ENCODE measurements at regions not wholly inside any gene's neighbourhood (a gene's known extent, or its start where the extent isn't known, plus 50 kb on each side); places are given as distances from the start of the nearest gene placed in this dataset.

DNA sequence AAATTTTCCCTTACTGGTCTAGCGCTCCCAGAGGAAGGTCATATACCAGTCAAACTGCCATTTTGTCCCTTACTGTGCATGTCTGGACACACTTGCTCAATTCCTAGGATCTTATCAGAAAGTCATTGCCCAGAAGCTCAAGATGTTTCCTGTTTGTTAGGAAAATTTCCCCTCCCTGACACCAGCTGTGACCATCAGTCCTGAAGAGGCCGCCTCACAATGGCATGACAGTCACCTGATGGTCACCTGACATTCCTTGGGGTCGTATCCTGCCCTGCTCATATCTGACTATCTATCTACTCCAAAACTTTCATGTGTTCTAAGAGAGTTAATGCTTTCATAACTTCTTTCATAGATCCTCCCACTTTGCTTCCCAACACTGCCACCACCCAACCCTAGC lies 219.9 kb downstream of the OTOR start:
- H3K36me3 ChIP-seq = no peaks in the 10 kb centered on the region
- 62 to 76% methylated on average over 3 of the region's 3 CpGs for WGBS, 2 donors
- no peak for DNase-seq
- TF ChIP-seq POLR2AphosphoS5 (IDR thresholded peaks at IDR 0.05) (no peak), EP300 (IDR thresholded peaks at IDR 0.05) (no peak)
- TF ChIP-seq, protein P1, sequence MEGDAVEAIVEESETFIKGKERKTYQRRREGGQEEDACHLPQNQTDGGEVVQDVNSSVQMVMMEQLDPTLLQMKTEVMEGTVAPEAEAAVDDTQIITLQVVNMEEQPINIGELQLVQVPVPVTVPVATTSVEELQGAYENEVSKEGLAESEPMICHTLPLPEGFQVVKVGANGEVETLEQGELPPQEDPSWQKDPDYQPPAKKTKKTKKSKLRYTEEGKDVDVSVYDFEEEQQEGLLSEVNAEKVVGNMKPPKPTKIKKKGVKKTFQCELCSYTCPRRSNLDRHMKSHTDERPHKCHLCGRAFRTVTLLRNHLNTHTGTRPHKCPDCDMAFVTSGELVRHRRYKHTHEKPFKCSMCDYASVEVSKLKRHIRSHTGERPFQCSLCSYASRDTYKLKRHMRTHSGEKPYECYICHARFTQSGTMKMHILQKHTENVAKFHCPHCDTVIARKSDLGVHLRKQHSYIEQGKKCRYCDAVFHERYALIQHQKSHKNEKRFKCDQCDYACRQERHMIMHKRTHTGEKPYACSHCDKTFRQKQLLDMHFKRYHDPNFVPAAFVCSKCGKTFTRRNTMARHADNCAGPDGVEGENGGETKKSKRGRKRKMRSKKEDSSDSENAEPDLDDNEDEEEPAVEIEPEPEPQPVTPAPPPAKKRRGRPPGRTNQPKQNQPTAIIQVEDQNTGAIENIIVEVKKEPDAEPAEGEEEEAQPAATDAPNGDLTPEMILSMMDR (IDR thresholded peaks at IDR 0.05) = no peak
- no peaks in the 10 kb centered on the region for H3K27me3 ChIP-seq
- H3K9me3 ChIP-seq = no peaks in the 10 kb centered on the region
- H3K4me1 ChIP-seq = no peaks in the 10 kb centered on the region
- H3K4me3 ChIP-seq = no peak overlapping the region
- intact Hi-C loops (cut with DNase I) = no loop called here
- H3K27ac ChIP-seq = no peak overlapping the region

DNA sequence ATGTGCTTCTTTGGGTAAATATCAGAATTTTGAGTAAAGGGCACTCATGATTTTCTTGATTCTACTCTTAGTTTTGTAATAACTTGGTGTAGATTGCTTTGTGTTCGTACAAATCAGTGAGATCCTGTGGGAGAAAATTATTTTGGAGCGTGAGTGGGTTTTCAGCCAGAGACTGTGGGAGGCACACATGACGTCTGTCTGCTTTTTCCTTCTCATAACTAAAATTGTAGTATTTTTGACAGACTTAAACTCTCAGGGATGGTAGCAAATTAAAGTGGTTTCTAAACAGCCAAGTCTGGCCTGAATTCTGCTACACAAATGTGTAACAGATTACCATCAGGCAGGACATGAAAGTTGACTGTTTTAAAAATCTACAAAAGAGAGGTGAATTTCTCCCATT lies 222.6 kb downstream of the OTOR start:
- Histone ChIP-seq H3K4me3 (no peak overlapping the region), H3K4me1 (no peaks in the 10 kb centered on the region), H3K36me3 (no peaks in the 10 kb centered on the region), H3K27me3 (no peaks in the 10 kb centered on the region), H3K27ac (no peak overlapping the region), H3K9me3 (no peaks in the 10 kb centered on the region)
- DNase-seq = no peak
- no peak for TF ChIP-seq EP300 (IDR thresholded peaks at IDR 0.05)
- TF ChIP-seq POLR2AphosphoS5 (IDR thresholded peaks at IDR 0.05) = no peak
- TF ChIP-seq, protein P1 (IDR thresholded peaks at IDR 0.05) = no peak
- no peak for TF ChIP-seq POLR2A (IDR thresholded peaks at IDR 0.05)
- intact Hi-C loops (cut with DNase I) = no loop called here
- WGBS, 2 donors = 76 to 88% methylated on average over 3 of the region's 3 CpGs

DNA sequence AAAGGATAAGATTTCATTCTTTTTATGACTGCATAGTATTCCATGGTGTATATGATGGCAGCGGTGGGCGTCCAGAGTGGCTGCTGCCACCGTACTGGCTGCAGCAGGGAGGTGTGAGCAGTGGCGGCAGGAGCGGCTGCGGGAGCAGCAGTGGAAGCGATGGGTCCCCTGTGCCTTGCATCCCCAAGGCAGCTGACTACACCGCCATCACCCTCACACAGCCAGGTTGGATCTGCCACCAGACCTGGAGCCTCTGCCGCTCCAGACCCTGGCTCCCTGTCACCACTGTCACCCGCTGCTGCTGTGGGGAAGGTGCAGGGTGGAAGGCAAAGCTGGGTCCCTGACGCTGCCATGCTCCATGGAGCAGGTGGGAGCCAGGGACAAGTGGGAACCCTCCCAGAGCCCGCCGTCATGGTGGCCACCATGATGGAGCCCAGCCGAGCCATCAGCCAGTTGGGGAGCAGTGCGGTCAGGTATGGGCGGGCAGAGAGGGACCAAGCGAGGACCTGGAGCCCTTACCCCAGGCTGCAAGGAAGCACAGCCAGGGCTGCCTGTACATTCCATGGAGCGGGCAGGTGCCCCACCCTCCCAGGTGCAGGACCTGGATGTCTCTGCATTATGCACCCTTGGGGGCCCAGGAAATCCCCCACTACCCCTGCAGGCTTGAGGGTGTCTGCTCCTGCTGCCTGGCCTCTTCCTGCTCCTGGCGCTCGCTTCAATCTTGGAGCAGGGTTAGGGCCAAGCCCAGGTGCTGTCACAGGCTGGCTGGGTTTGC lies 226.1 kb downstream of the OTOR start:
- Histone ChIP-seq H3K4me1 (no peaks in the 10 kb centered on the region), H3K27me3 (no peaks in the 10 kb centered on the region), H3K36me3 (no peaks in the 10 kb centered on the region), H3K4me3 (no peak overlapping the region), H3K27ac (no peak overlapping the region), H3K9me3 (no peaks in the 10 kb centered on the region)
- intact Hi-C loops (cut with DNase I) = no loop called here
- no peak for DNase-seq
- TF ChIP-seq EP300 (IDR thresholded peaks at IDR 0.05) = no peak
- TF ChIP-seq, protein P1 (IDR thresholded peaks at IDR 0.05) = no peak
- WGBS, 2 donors = 95 to 96% methylated on average over 20 of the region's 20 CpGs

DNA sequence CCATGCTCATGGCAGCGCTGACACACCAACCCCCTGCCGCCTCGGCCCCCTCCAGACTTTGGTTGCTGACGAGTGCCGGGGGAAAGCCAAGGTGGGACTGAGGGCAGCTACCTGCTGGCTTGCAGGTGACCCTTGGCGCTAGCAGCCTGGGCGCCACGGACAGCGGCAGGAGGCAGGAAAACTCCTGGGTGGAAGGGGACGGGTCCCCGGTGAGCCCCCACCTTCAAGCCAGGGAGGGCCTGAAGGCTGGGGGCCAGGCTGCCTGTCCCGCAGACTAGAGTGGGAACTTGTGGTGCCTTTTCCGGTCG lies 226.7 kb downstream of the OTOR start:
- WGBS, 2 donors = 93% methylated on average over 14 of the region's 14 CpGs
- Histone ChIP-seq H3K4me3 (no peak overlapping the region), H3K27ac (no peak overlapping the region), H3K36me3 (no peaks in the 10 kb centered on the region), H3K9me3 (no peaks in the 10 kb centered on the region), H3K4me1 (no peaks in the 10 kb centered on the region), H3K27me3 (no peaks in the 10 kb centered on the region)
- TF ChIP-seq POLR2A (IDR thresholded peaks at IDR 0.05) = no peak
- TF ChIP-seq EP300 (IDR thresholded peaks at IDR 0.05) = no peak
- TF ChIP-seq POLR2AphosphoS5 (IDR thresholded peaks at IDR 0.05) = no peak
- TF ChIP-seq, protein P1 (IDR thresholded peaks at IDR 0.05) = no peak
- no peak for DNase-seq
- intact Hi-C loops (cut with DNase I) = no loop called here

DNA sequence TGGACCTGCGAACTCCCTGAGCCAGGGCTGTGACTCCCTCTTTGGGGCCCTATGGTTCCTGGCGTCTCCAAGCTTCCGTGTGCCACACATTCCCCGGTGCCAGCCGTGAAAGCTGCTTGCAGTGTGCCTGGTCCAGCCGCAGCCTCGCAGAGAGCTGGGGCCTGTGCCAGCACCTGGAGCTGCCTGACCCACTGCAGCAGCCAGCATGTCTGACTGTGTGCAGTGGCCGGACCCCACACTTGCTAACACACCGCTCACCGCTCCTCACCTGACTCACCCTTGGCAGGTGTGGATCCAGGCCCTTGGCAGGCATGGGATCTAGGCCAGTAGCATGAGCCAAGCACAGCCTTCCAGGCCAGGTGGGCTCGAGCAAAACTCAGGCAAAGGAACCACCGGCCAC lies 227.5 kb downstream of the OTOR start:
- H3K36me3 ChIP-seq = no peaks in the 10 kb centered on the region
- no peaks in the 10 kb centered on the region for H3K9me3 ChIP-seq
- no peak overlapping the region for H3K27ac ChIP-seq
- no peak for DNase-seq
- WGBS, 2 donors = 90 to 92% methylated on average over 12 of the region's 12 CpGs
- intact Hi-C loops (cut with DNase I) = no loop called here
- TF ChIP-seq, protein P1 (IDR thresholded peaks at IDR 0.05) = no peak
- TF ChIP-seq EP300 (IDR thresholded peaks at IDR 0.05) (no peak), POLR2A (IDR thresholded peaks at IDR 0.05) (no peak), POLR2AphosphoS5 (IDR thresholded peaks at IDR 0.05) (no peak)
- H3K27me3 ChIP-seq = no peaks in the 10 kb centered on the region
- H3K4me1 ChIP-seq = no peaks in the 10 kb centered on the region
- no peak overlapping the region for H3K4me3 ChIP-seq
